HepG2 (cell line): ENCODE measurements at regions not wholly inside any gene's neighbourhood (a gene's known extent, or its start where the extent isn't known, plus 50 kb on each side); places are given as distances from the start of the nearest gene placed in this dataset.

Source experiments
- ATAC-seq: fragments of 200-7000 bp; cut with Tn5 transposase; 3 replicates; pipeline ENCODE4 v1.9.1; 2020; ENCODE audit warnings: mild to moderate bottlenecking, moderate library complexity
- BruUV-seq: library from RNA; stranded (reverse); fragments of 400-500 nt; replicated peaks from 2 replicates; lab custom pipeline; 2021; lab: Mats Ljungman, UMichigan
- CTCF ChIA-PET: fragments of 300-600 bp; formaldehyde crosslinking; extraction: SDS; loops from one replicate; lab custom pipeline; 2021; ENCODE audit warnings: low total read pairs, inconsistent platforms, low intra/inter-chr PET ratio; lab: Yijun Ruan, JAX
- POLR2A ChIA-PET: fragments of 350-600 bp; sonication (Branson Sonifier 250); formaldehyde crosslinking; loops from one replicate; lab custom pipeline; 2020; ENCODE audit warnings: antibody characterized with exemption, inconsistent platforms; lab: Yijun Ruan, JAX
- DNase-seq: peaks from one replicate; pipeline ENCODE4 v3.0.0-alpha.2; 2015; ENCODE audit warnings: low spot score
- FAIRE-seq: peaks from 3 replicates; lab custom pipeline; 2011; peaks lifted over from hg19 to GRCh38; lab: Jason Lieb, UNC
- H2AFZ ChIP-seq: one replicate; pipeline ENCODE4 v1.6.1; 2011; ENCODE audit warnings: low read length, inconsistent platforms
- H3K27ac ChIP-seq: fragments of 300-600 bp; 3 replicates; pipeline ENCODE4 v1.8.0; 2011; ENCODE audit warnings: mixed run types, mild to moderate bottlenecking, mixed read lengths, low read length, inconsistent platforms; ENCODE audit not compliant: insufficient read depth; ENCODE audit errors: extremely low read length
- H3K27me3 ChIP-seq, 2 experiments: fragments of 200-600 bp in 1 of 2; 2 replicates in 1 of 2; 3 replicates in 1 of 2; pipeline versions ENCODE4 v1.6.0 to v1.8.0; 2011; ENCODE audit warnings: low read length in 2 of 2, mild to moderate bottlenecking in 2 of 2, moderate library complexity in 2 of 2, inconsistent platforms in 1 of 2; ENCODE audit not compliant: insufficient read depth in 2 of 2, control insufficient read depth in 1 of 2
- H3K36me3 ChIP-seq, 2 experiments: fragments of 200-600 bp in 1 of 2; replicated peaks in 1 of 2; 2 replicates in 1 of 2; 3 replicates in 1 of 2; pipeline versions ENCODE4 v1.5.1 to v1.8.0; 2011; ENCODE audit warnings: low read length in 2 of 2, inconsistent platforms in 1 of 2; ENCODE audit not compliant: insufficient read depth in 2 of 2, control insufficient read depth in 1 of 2
- H3K4me1 ChIP-seq: 2 replicates; pipeline ENCODE4 v1.5.1; 2012; ENCODE audit warnings: low read length, inconsistent platforms; ENCODE audit not compliant: insufficient read depth
- H3K4me2 ChIP-seq: 2 replicates; pipeline ENCODE4 v1.6.0; 2011; ENCODE audit warnings: low read depth, low read length, inconsistent platforms
- H3K4me3 ChIP-seq, 3 experiments: fragments of 200-600 bp in 1 of 3; sonication (generic), shearing (Covaris generic) in 1 of 3; replicated peaks in 1 of 3; 2 replicates each; pipeline ENCODE4 v1.5.1; 2011 to 2016; ENCODE audit warnings: low read length in 3 of 3, inconsistent platforms in 2 of 3, low read depth in 2 of 3, mild to moderate bottlenecking in 2 of 3, control low read depth in 1 of 3, mixed read lengths in 1 of 3; ENCODE audit not compliant: insufficient read depth in 1 of 3
- H3K79me2 ChIP-seq: one replicate; pipeline ENCODE4 v1.6.1; 2011; ENCODE audit warnings: low read length, inconsistent platforms; ENCODE audit not compliant: insufficient read depth
- H3K9ac ChIP-seq: 2 replicates; pipeline ENCODE4 v1.6.0; 2011; ENCODE audit warnings: mild to moderate bottlenecking, low read depth, low read length, inconsistent platforms; ENCODE audit not compliant: insufficient read depth
- H3K9me3 ChIP-seq: 2 replicates; pipeline ENCODE4 v1.5.1; 2012; ENCODE audit warnings: mild to moderate bottlenecking, low read length
- H4K20me1 ChIP-seq: 2 replicates; pipeline ENCODE4 v1.6.0; 2011; ENCODE audit warnings: inconsistent platforms, mild to moderate bottlenecking, low read length, moderate library complexity; ENCODE audit not compliant: insufficient read depth
- ATF7-NPFF ChIP-seq: sonication (generic); formaldehyde crosslinking; IDR thresholded peaks from 2 replicates; pipeline ENCODE4 v1.8.1; 2023; ENCODE audit warnings: mild to moderate bottlenecking, low read depth, missing genetic modification reagents, moderate library complexity
- FOXA1 ChIP-seq, 2 experiments: fragments of 450-650 bp in 1 of 2; sonication (generic) in 1 of 2; formaldehyde crosslinking in 1 of 2; IDR thresholded peaks; 2 replicates each; pipeline versions ENCODE4 v1.4.0 to v1.6.1; 2016 to 2020; ENCODE audit warnings: missing genetic modification reagents in 1 of 2
- GMEB2 ChIP-seq: IDR thresholded peaks from 2 replicates; pipeline ENCODE4 v1.6.1; 2016; ENCODE audit warnings: missing biosample characterization, missing genetic modification reagents, low read depth
- HIC2 ChIP-seq: sonication (generic); formaldehyde crosslinking; IDR thresholded peaks from 2 replicates; pipeline ENCODE4 v1.9.0; 2022; ENCODE audit warnings: low read depth, missing genetic modification reagents
- MYNN ChIP-seq: sonication (generic); formaldehyde crosslinking; IDR thresholded peaks from 2 replicates; pipeline ENCODE4 v1.4.0; 2020; ENCODE audit warnings: mild to moderate bottlenecking, low read depth, missing genetic modification reagents
- SMYD3 ChIP-seq: sonication (generic); formaldehyde crosslinking; IDR thresholded peaks from 2 replicates; pipeline ENCODE4 v1.8.1; 2023; ENCODE audit warnings: mild to moderate bottlenecking, missing genetic modification reagents
- TAF1 ChIP-seq: sonication (generic); formaldehyde crosslinking; IDR thresholded peaks from 2 replicates; pipeline ENCODE4 v1.4.0; 2020; ENCODE audit warnings: missing genetic modification reagents
- TFDP1 ChIP-seq: IDR thresholded peaks from 2 replicates; pipeline ENCODE4 v1.6.1; 2016; ENCODE audit warnings: missing compliant biosample characterization, missing genetic modification reagents, borderline replicate concordance
- XRCC5 ChIP-seq: fragments of 200-400 bp; formaldehyde crosslinking; optimal IDR thresholded peaks from 2 replicates; pipeline ENCODE3; 2017; ENCODE audit warnings: mild to moderate bottlenecking, low read length
- ZBED4 ChIP-seq: sonication (generic); formaldehyde crosslinking; IDR thresholded peaks from 2 replicates; pipeline ENCODE4 v1.4.0; 2020; ENCODE audit warnings: missing genetic modification reagents, borderline replicate concordance
- ZFP36 ChIP-seq: fragments of 150-350 bp; IDR thresholded peaks from 2 replicates; pipeline ENCODE4 v1.6.1; 2018; ENCODE audit warnings: borderline replicate concordance, low read length, low read depth; ENCODE audit not compliant: partially characterized antibody
- ZFP82 ChIP-seq: sonication (generic); formaldehyde crosslinking; IDR thresholded peaks from 2 replicates; pipeline ENCODE4 v1.5.1; 2020; ENCODE audit warnings: mild to moderate bottlenecking, missing genetic modification reagents, borderline replicate concordance
- ZNF251 ChIP-seq: sonication (generic); formaldehyde crosslinking; IDR thresholded peaks from 2 replicates; pipeline ENCODE4 v1.9.0; 2021; ENCODE audit warnings: mild to moderate bottlenecking, missing genetic modification reagents
- ZNF33A ChIP-seq: sonication (generic); formaldehyde crosslinking; IDR thresholded peaks from 2 replicates; pipeline ENCODE4 v1.5.1; 2020; ENCODE audit warnings: missing genetic modification reagents, mild to moderate bottlenecking, moderate library complexity, borderline replicate concordance
- ZNF547 ChIP-seq: sonication (generic); formaldehyde crosslinking; IDR thresholded peaks from 2 replicates; pipeline ENCODE4 v1.5.1; 2020; ENCODE audit warnings: mild to moderate bottlenecking, missing genetic modification reagents
- WGBS: methylation state at CpG from one replicate; pipeline ENCODE4 v1.1.6; 2017; ENCODE audit warnings: low lambda C conversion rate; 5-methylcytosine and 5-hydroxymethylcytosine counted together
- in situ Hi-C: cut with HindIII; loops from 2 replicates; pipeline ENCODE4 v1.10.0; 2017; ENCODE audit warnings: low pct_unique_long_range_greater_than_20kb; ENCODE audit not compliant: extremely low pct_ligation_motif_present
- intact Hi-C: fragments of 100-400 bp; cut with micrococcal nuclease; formaldehyde crosslinking; loops from one replicate; pipeline ENCODE4 v1.10.0; 2022; ENCODE audit not compliant: unreplicated experiment

- TF ChIP-seq HIC2 (CRISPR knock-in tag): no peak
- no peak for TF ChIP-seq TFDP1 (CRISPR knock-in tag)
These were observed 126.8 kb downstream of the RGS21 start (continued) for GRCh38 chr1:192443616-192444015.

GRCh38 chr1:192445241-192445640 lies 128.4 kb downstream of the RGS21 start:
- POLR2A ChIA-PET: no interaction called here
- ATAC-seq: no peak
- Histone ChIP-seq H3K4me2 (no peak overlapping the region), H3K9me3 (no peaks in the 10 kb centered on the region), H3K4me3 (no peak overlapping the region), H4K20me1 (no peaks in the 10 kb centered on the region), H3K79me2 (no peaks in the 10 kb centered on the region), H3K9ac (no peak overlapping the region), H3K4me1 (no peaks in the 10 kb centered on the region), H3K27me3 (no peaks in the 10 kb centered on the region; a peak in 1 of 5 replicates), H3K36me3 (no peaks in the 10 kb centered on the region), H3K27ac (no peak overlapping the region), H2AFZ (no peak overlapping the region)
- no peak for DNase-seq
- intact Hi-C loops (loop anchor here (5.0 kb wide), 1 partner anchor 448 kb away; no protein-coding TSS in a partner anchor), in situ Hi-C loops (no loop called here)
- CTCF ChIA-PET: interaction anchor here (1.2 kb wide), 1 partner anchor 1811 kb away, joined by 3 read pairs; no protein-coding TSS in a partner anchor
- no TSS peak for BruUV-seq
- 34% methylated on average over 2 of the region's 2 CpGs for WGBS
- no peak for FAIRE-seq
- TF ChIP-seq ATF7-NPFF (CRISPR knock-in tag) (no peak), ZFP36 (no peak), ZFP82 (CRISPR knock-in tag) (no peak), XRCC5 (no peak), SMYD3 (CRISPR knock-in tag) (no peak), ZNF547 (CRISPR knock-in tag) (no peak), ZNF251 (no peak), ZNF33A (CRISPR knock-in tag) (no peak), FOXA1 (IDR thresholded peaks at IDR 0.05) (no peak), FOXA1 (CRISPR knock-in tag; IDR thresholded peaks at IDR 0.05) (no peak), TAF1 (CRISPR knock-in tag) (no peak), ZBED4 (no peak), MYNN (no peak), GMEB2 (no peak)
